Epidermal melanocyte (primary cell): ENCODE measurements at regions not wholly inside any gene's neighbourhood (a gene's known extent, or its start where the extent isn't known, plus 50 kb on each side); places are given as distances from the start of the nearest gene placed in this dataset.

Experiments
- DNase-seq: peaks from one replicate; pipeline ENCODE4 v3.0.0; 2011; ENCODE audit warnings: low spot score; ENCODE audit not compliant: insufficient read length

GRCh38 chr4:110675426-110675825, 52.5 kb upstream of the PITX2 start:
- no peak for DNase-seq

DNA sequence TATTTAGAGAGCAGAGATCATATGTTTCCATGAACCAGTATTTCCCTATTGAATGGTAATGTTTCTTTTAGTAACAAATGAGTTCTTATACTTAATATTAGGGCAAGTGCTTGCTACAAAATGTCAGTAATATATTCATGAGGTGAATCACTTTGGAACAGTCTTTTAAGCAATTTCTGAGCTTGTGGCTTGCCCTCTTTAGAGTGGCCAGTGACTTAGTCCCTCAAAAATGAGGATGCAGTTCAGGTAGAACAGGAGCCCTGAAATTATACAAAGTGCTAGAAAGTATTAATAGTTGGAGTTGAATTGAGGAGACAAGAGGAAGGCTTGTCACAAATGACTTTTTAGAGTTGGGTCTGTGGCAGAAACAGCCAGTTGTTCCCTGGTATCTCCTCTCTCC, 53.4 kb upstream of the PITX2 start:
- DNase-seq = no peak

- no peak for DNase-seq
Observed at GRCh38 chr4:110678517-110679227, 55.8 kb upstream of the PITX2 start.

- no peak for DNase-seq
Observed at GRCh38 chr4:110680265-110680664, 57.4 kb upstream of the PITX2 start.

DNA sequence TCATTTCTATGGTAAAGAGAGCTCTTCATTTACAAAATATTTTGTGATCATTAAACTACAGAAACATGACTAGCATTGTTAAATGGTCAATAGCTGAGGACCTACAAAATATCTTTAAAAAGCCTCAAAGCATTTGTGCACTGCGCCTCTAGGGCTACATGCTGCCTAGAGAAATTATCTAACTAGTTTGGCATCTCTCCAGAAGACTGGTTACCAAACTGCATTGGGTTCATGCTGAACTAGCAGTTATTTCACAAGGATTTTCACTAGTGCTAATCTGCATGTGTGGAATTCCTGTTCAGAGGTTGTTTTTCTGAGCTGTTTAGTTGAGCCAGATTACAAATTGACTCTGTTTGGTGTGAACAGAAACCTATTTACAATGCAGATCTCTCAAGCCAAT, 58.5 kb upstream of the PITX2 start:
- no peak for DNase-seq

DNA sequence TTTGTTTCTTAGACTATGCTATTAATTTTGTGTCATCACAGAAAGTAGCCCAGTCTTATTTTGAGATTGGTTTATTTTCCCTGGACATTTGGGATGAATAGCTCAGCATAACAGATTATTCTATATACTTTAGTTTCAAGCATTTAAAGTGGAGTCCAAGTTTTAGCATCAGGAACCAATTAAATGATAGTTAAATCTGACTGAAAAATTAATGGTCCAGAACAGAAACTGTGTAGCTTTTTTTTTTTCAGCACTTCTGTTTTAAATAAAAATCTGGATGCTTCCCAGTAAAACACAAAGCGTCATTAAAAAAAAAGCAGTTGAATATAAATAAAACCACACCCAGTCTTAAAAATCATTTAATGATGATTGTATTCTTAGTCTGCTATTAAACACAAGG, 59.4 kb upstream of the PITX2 start:
- DNase-seq = no peak

- DNase-seq = no peak
Observed at GRCh38 chr4:110683601-110684000, 60.7 kb upstream of the PITX2 start.

GRCh38 chr4:110702326-110702725, 79.4 kb upstream of the PITX2 start:
- no peak for DNase-seq

- no peak for DNase-seq
Observed at GRCh38 chr4:110704748-110705439, 82.0 kb upstream of the PITX2 start.

GRCh38 chr4:110705440-110705782, 82.5 kb upstream of the PITX2 start:
- no peak for DNase-seq

DNA sequence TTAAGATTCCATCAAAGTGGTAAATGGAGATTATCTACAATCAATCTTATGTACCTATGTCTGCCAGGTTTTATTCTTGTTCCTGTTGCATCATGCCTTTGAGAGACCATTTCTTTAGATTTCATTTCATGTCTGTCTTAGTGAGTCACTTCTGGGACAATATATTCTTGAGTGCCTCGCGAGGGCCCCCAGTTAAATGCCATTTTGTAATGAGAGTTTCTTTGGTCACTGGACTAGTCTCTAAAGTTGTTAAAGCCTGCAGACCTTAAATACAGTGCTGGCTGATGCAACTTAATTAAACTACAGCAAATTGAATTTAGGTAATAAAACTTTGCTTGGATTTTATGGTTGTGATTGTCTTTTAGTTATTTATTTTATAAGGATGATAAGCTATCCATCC, 87.2 kb upstream of the PITX2 start:
- no peak for DNase-seq

DNA sequence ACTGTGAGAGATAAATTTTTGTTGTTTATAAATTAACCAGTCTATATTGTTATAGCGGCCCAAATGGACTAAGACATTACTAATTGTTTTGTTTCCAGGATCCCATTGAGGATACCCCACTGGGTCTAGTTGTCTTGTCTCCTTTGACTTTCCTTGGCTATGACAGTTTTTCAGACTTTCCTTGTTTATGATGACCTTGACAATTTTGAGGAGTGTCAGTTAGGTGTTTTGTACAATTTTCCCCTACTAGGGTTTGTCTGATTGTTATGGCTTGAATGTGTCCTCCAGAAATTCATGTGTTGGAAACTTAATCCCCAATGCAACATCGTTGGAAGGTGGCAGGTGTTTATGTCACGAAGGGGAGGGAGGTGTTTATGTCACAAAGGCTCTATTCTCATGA, 89.6 kb upstream of the PITX2 start:
- no peak for DNase-seq

DNA sequence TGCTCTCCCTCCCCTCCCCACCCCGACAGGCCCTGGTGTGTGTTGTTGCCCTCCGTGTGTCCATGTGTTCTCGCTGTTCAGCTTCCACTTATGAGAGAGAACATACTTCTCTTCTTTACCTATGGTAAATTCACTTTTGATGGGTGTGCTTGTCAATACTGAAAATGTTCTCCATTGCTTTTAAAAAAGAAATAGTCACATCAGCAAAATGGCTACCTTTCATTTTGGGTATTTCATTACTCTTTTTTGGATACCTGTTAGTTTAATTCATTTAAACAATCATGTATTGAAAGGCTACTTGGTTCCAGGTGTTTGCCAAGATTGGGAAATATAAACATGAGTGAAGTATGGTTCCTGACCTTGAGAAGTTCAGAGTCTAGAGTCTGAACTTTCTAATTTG, 107.4 kb upstream of the PITX2 start:
- no peak for DNase-seq

DNA sequence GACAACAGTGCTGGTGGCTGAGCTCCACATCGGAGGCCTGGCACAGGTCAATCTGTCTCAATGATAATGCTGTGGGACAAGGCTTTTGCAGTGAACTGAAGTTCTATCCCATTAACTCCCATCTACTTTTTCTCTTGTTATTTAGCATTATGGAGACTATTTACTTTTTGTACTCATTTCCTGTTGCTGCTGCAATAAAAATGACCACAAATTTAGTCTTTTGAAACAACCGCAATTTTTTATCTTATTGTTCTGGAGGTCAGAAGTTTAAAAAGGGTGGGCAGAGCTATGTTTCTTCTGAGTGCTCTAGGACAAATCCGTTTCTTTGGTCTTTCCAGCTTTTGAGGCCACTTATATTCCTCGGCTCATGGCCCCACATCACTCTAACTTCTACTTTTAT, 111.0 kb upstream of the PITX2 start:
- DNase-seq = no peak

DNA sequence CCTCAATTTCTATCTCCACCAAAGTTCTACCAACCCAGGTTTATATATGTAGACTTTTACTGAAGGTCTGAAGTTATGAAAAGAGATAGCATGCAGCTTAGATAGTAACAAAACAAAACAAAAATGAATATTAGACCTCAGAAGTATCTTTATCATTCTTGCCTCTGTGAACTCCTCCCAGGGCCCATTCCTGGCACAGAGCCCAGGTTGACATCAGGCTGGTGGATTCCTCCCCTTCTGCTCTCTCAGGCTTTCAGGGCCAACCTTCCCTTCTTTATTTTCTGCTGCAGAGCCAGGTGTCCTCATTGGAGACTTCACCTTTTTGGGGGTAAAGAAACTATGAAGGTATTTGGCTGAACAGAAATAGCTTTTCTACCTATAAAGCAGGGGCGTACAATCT, 112.8 kb upstream of the PITX2 start:
- DNase-seq = no peak

GRCh38 chr4:110737931-110738330, 115.1 kb upstream of the PITX2 start:
- DNase-seq = no peak

DNA sequence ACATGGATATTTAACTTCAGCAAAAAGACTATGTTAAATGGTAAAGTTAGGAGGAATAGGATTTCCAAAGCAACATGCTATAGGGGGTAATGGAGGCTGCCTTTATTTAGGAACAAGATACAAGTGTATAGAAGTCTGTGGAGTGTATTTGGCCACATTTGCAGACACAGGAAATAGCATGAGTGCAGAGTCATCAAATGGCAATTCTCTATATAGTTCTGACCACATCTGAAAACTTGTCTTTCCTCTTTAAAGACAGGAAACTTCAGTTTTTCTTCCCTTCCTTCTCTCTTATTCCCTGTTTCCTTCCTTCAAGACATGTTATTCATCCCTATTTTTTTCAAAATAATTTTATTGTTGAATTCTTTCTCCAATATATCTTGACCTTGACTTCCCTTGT, 119.3 kb upstream of the PITX2 start:
- DNase-seq = no peak

GRCh38 chr4:110748071-110748470, 125.2 kb upstream of the PITX2 start:
- DNase-seq = no peak

DNA sequence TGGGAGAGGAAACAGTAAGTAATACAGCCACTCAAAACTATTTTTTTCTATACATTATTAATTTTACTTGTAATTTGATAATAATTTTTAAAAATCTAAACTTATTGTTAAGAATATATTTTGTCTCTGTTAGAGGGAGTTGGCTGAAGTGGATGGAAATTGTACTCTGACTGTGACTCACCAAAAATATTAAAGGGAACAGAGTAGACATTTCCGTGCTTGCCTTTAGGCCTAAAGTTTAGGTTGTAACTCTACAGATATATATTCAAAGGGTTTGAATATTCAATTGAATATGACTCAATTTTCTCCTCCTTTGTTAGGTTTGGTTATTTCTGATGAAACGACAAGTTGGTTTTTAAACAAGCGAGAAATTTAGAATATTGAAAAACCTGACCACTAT, 128.3 kb upstream of the PITX2 start:
- DNase-seq = no peak

GRCh38 chr4:110751986-110752385, 129.1 kb upstream of the PITX2 start:
- DNase-seq = no peak

GRCh38 chr4:110753466-110753865, 130.6 kb upstream of the PITX2 start:
- DNase-seq = no peak

- no peak for DNase-seq
Observed at GRCh38 chr4:110754716-110755115, 131.8 kb upstream of the PITX2 start.

- DNase-seq = no peak
Observed at GRCh38 chr4:110769578-110769977, 146.7 kb upstream of the PITX2 start.
